GM18909 (cell line): ENCODE measurements at regions not wholly inside any gene's neighbourhood (a gene's known extent, or its start where the extent isn't known, plus 50 kb on each side); places are given as distances from the start of the nearest gene placed in this dataset.
"Not testable (repeated sequence)": the region's sequence is repeated elsewhere in the genome, so short reads cannot be mapped to it uniquely, and the experiment has no call there.

Source experiments
- ATAC-seq: cut with Tn5 transposase; IDR thresholded peaks from one replicate; pipeline ENCODE4 v1.9.1; 2021; ENCODE audit warnings: mild to moderate bottlenecking; ENCODE audit not compliant: unreplicated experiment, poor library complexity

DNA sequence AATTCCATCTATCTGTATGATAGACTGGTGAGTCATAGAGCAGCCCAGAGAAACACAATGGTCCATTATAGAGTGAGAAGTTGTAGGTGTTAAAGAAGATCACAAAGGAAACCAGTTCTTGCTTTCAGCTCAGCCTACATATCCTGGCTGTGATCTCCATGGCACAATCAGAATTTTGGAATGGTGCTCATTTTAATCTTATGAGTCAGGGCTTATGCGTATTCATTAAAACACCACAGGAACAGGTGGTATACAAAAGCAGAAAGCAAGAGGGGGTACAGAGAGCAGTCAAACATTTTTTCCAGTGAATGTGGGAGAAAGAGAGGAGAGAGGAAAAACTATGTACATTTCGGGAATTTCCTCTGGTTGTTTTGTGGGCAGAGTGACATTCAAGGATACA lies 126.9 kb downstream of the MFAP3L start:
- no peak for ATAC-seq

- no peak for ATAC-seq
Measured at GRCh38 chr4:169898095-169898494, 128.1 kb downstream of the MFAP3L start.

DNA sequence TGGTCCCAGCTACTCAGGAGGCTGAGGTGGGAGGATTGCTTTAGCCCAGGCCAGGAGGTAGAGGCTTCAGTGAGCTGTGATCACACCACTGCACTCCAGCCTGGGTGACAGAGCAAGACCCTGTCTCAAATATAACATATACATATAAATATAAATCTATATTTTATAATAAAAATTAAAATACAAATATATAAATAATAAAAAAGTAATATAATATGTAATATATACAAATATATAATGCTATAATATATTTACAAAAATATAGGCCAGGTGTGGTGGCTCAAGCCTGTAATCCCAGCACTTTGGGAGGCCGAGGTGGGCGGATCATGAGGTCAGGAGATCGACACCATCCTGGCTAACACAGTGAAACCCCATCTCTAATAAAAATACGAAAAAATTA lies 131.4 kb downstream of the MFAP3L start:
- not testable (repeated sequence) for ATAC-seq

GRCh38 chr4:169885893-169886292 lies 128.1 kb upstream of the HPF1 start:
- ATAC-seq = no peak

DNA sequence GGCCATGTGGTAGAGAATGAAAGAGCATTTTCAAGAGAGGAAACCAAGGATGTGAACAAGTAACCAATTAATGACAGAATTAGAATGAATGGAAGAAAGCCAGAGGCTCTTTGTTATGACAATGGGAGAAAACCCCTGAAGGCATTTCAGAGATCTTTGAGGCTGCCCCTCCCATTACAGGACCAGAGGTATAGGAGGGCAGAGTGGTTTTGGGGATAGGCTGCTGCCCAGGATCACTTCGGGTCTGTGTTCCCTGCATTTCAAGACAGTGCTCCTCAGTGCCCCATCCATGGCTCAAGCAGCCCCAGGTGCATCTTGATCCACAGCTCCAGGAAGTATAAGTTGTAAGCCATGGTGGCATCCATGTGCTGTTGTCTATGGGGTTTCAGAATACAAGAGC lies 124.0 kb upstream of the HPF1 start:
- ATAC-seq = no peak

GRCh38 chr4:169870507-169870906 lies 112.8 kb upstream of the HPF1 start:
- ATAC-seq = no peak

DNA sequence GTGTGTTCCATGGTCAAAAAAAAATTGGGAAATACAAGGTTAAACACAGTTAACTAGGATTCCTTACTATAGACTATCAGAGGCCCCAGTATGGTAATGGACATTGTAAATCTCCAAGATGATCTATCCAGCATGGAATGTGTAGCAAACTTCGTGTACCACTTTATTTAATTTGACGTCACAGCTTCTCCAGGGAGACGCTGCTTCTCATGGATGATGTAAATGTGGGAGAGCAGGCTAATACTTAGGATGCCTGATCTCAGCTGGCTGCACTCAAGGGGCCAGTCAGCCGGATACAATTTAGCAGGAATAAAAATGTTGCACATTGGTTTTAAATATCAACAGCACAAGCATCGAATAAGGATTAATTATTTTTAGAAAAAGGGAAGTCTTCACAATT lies 111.7 kb upstream of the HPF1 start:
- no peak for ATAC-seq

- ATAC-seq = no peak
Measured at GRCh38 chr4:169861593-169861992, 103.8 kb upstream of the HPF1 start.

- ATAC-seq = no peak
Measured at GRCh38 chr4:169859366-169860216, 101.8 kb upstream of the HPF1 start.

DNA sequence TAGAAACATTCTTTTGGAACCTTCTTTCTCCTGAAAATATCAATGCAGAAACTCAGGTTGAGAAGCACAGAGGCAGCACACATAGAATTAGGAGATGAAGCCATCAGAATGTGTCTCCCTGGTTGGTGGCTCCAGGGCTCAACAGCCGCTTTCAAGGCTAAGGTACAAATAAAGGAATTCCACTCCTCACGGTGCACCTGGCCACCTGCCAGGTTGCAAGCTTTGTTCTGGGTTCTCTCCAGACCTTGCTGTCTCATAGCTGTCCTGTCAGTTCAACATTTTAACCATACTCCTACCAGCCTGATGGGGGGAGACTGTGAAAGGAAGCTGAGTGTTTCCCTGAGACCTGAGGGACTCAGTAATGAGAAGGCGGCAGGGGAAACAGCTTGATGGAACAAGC lies 96.3 kb upstream of the HPF1 start:
- ATAC-seq = no peak

GRCh38 chr4:169852481-169852880 lies 94.7 kb upstream of the HPF1 start:
- no peak for ATAC-seq

- ATAC-seq = no peak
Measured at GRCh38 chr4:169851750-169852149, 94.0 kb upstream of the HPF1 start.

- no peak for ATAC-seq
Measured at GRCh38 chr4:169849456-169849855, 91.7 kb upstream of the HPF1 start.

DNA sequence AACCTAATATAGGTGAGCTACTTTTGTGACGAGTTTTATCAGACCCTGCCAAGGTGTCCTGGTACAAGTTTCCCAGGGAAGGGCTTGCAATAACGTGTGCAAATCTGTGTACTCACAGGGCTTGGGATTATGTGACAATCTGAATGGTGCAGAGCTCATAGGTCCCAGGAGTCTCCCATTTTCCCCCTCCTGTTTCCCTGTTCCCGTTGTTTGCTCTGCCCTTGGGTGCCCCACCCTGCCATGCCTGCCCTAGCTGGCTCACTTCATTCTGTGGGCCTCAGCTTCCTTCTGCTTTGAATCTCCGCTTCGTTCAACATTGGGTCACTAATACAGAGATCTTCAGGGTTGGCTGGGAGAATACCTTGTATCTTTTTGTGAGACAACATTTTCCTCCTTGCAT lies 90.3 kb upstream of the HPF1 start:
- ATAC-seq = no peak

GRCh38 chr4:169847171-169847570 lies 89.4 kb upstream of the HPF1 start:
- no peak for ATAC-seq

- no peak for ATAC-seq
Measured at GRCh38 chr4:169846396-169846795, 88.7 kb upstream of the HPF1 start.

DNA sequence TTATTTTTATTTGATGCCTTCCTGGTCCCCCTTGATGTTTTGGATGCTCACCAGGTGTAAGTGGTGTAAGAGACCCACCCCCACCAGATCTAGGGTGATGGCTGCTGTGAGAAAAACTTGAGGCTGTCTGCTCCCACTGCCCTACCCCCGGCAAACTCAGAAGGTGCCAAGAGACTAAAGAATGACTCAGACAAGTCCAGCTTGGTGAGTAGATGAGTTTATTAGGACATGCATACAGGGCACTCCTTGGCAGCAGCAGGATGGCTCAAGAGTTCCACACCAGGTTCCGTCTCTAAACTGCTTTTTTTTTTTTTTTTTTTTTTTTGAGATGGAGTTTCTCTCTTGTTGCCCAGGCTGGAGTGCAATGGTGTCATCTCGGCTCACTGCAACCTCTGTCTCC lies 84.0 kb upstream of the HPF1 start:
- ATAC-seq = no peak

- ATAC-seq = no peak
Measured at GRCh38 chr4:169840554-169840953, 82.8 kb upstream of the HPF1 start.

DNA sequence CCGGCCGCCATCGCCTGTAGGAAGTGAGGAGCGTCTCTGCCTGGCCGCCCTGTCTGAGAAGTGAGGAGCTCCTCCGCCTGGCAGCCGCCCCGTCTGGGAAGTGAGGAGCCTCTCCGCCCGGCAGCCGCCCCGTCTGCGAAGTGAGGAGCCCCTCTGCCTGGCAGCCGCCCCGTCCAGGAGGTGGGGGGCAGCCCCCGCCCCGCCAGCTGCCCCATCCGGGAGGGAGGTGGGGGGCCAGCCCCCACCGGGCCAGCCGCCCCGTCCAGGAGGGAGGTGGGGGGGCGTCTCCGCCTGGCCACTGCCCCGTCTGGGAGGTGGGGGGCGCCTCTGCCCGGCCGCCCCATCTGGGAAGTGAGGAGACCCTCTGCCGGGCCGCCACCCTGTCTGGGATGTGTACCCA lies 70.6 kb upstream of the HPF1 start:
- ATAC-seq = not testable (repeated sequence)

DNA sequence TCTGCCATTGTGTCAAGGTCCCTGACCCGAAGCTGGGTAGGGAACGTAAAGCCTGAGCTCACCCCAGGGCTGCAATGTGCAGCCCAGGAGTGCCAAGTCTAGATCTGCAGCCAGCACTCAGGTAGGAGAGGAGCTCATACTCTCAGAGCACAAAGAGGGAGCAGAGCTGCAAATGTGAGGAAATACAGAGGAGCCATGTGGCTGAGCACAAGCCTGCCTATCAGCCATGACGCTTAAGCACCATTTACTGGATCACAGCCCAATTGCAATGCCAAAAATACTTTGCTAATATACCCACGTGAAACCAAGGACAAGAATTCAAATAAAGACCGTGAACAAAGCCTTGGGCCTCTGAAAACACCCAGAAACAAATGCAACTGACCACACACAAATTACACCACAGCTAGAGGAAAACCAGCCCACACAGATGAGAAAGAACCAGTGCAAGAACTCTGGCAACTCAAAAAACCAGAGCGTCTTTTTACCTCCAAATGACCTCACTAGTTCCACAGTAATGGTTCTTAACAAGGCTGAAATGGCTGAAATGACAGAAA lies 69.0 kb upstream of the HPF1 start:
- ATAC-seq = no peak

DNA sequence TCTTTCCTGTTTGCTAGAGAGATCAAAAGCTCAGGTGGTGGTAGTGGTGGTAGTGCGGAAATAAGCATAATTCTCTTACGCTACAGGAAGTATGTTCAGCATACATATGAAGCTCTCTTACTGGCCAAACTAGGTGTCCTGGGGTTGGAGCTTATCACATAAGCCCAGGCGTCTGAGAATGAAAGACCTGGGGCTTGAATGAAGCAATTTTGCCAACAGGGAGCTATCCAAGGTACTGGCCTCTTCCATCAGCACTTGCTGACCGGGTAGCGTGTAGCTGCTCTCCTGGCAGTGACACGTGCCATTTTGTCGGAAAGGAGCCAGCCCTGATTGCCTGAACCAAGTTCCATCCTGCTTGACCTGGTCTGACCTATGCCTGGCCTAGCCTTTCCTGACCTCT lies 65.9 kb upstream of the HPF1 start:
- ATAC-seq = no peak

GRCh38 chr4:169821402-169821801 lies 63.7 kb upstream of the HPF1 start:
- no peak for ATAC-seq
